ENCODE measurements at regions not wholly inside any gene's neighbourhood (a gene's known extent, or its start where the extent isn't known, plus 50 kb on each side); places are given as distances from the start of the nearest gene placed in this dataset.

DNA sequence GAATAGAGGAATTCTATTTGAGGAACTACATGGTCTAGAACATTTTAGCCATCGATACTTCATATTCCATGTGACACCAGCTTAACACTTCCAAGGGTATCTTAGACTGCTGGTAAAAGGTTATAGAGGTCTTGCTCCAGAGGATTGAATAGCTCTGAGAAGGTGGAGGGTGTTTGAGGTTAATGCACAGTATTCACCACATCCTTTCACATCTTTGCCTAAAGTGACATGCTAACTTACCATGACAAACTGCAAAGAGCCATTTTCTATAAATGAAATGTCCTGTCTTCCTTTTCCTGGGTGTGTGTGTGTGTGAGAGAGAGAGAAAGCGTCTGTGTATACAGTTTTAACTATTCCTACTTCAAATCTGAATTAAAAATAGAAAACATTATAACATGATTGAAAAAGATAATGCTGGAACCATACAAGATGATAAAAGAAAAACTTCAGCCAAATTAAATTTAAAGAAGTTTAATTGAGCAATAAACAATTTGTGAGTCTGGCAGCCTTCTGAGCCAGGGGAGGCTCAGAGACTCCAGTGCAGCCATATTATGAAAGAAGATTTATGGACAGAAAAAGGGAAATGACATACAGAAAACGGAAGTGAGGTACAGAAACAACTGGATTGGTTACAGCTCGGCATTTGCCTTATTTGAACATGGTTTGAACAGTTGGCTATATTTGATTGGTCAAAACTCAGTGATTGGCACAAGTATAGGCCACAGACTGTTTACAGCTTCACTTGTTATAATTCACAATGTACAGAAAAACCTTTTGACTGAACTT lies 320.9 kb upstream of the CCDC179 start:
- H3K27me3 ChIP-seq (ENCODE audit: control insufficient read depth, insufficient read depth, low read length), result no peaks in the 10 kb centered on the region
- no peak overlapping the region for H3K27ac ChIP-seq (ENCODE audit: insufficient read depth, low read length)
- no peaks in the 10 kb centered on the region for H3K36me3 ChIP-seq (ENCODE audit: control insufficient read depth, insufficient read depth, low read length)
- H3K4me2 ChIP-seq (ENCODE audit: extremely low read depth, insufficient read depth, low read length), result no peak overlapping the region
- H3K4me1 ChIP-seq (ENCODE audit: control insufficient read depth, extremely low read depth, insufficient read depth, low read length), result no peaks in the 10 kb centered on the region
- H3K9me3 ChIP-seq (ENCODE audit: control insufficient read depth, insufficient read depth, low read depth, low read length), result no peaks in the 10 kb centered on the region
- no peak overlapping the region for H3K9ac ChIP-seq (ENCODE audit: insufficient read depth, low read length)
- H3K79me2 ChIP-seq (ENCODE audit: control insufficient read depth, insufficient read depth, low read length), result no peaks in the 10 kb centered on the region
- no peak overlapping the region for H3K4me3 ChIP-seq (replicated peaks in 1 of 4; ENCODE audit: control extremely low read depth in 1 of 4, insufficient read depth in 1 of 4, low read depth in 3 of 4, low read length in 4 of 4)
- no peak overlapping the region for H2AFZ ChIP-seq (ENCODE audit: low read length)
- H4K20me1 ChIP-seq (ENCODE audit: control insufficient read depth, extremely low read depth, insufficient read depth, low read length), result no peaks in the 10 kb centered on the region
- TF ChIP-seq, protein P1, sequence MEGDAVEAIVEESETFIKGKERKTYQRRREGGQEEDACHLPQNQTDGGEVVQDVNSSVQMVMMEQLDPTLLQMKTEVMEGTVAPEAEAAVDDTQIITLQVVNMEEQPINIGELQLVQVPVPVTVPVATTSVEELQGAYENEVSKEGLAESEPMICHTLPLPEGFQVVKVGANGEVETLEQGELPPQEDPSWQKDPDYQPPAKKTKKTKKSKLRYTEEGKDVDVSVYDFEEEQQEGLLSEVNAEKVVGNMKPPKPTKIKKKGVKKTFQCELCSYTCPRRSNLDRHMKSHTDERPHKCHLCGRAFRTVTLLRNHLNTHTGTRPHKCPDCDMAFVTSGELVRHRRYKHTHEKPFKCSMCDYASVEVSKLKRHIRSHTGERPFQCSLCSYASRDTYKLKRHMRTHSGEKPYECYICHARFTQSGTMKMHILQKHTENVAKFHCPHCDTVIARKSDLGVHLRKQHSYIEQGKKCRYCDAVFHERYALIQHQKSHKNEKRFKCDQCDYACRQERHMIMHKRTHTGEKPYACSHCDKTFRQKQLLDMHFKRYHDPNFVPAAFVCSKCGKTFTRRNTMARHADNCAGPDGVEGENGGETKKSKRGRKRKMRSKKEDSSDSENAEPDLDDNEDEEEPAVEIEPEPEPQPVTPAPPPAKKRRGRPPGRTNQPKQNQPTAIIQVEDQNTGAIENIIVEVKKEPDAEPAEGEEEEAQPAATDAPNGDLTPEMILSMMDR (conservative IDR thresholded peaks at IDR 0.05 in 1 of 2, IDR thresholded peaks at IDR 0.05 in 1 of 2; ENCODE audit: low read depth in 1 of 2, low read length in 2 of 2), result no peak
- TF ChIP-seq EZH2 (IDR thresholded peaks at IDR 0.05; ENCODE audit: low read length, missing control alignments), result no peak
- no peak for DNase-seq (ENCODE audit: low read depth in 2 of 2)

DNA sequence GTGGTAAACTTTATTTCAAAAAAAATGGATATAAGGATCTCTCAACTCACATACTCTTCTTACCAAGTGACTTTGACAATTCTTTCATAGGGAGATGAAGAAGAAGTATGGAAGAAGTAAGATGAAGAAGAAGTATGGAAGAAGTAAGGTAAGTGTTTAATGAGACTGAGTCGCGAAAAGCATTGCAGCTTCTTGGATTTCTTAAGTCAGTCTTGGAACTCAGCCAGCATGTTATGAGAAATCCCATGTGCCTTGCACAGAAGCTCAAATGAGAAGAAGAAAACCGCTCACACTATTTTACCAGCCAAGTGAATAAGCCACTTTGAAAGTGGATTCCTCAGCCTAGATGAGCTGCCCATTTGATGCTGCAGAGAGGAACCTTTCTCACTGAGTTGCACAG lies 332.0 kb upstream of the CCDC179 start:
- TF ChIP-seq, protein P1 (conservative IDR thresholded peaks at IDR 0.05 in 1 of 2, IDR thresholded peaks at IDR 0.05 in 1 of 2; ENCODE audit: low read depth in 1 of 2, low read length in 2 of 2), result no peak
- TF ChIP-seq EZH2 (IDR thresholded peaks at IDR 0.05; ENCODE audit: low read length, missing control alignments), result no peak
- no peaks in the 10 kb centered on the region for H3K9me3 ChIP-seq (ENCODE audit: control insufficient read depth, insufficient read depth, low read depth, low read length)
- H3K9ac ChIP-seq (ENCODE audit: insufficient read depth, low read length), result no peak overlapping the region
- no peaks in the 10 kb centered on the region for H3K4me1 ChIP-seq (ENCODE audit: control insufficient read depth, extremely low read depth, insufficient read depth, low read length)
- H3K27ac ChIP-seq (ENCODE audit: insufficient read depth, low read length), result no peak overlapping the region
- H3K27me3 ChIP-seq (ENCODE audit: control insufficient read depth, insufficient read depth, low read length), result no peaks in the 10 kb centered on the region
- H3K4me3 ChIP-seq (replicated peaks in 1 of 4; ENCODE audit: control extremely low read depth in 1 of 4, insufficient read depth in 1 of 4, low read depth in 3 of 4, low read length in 4 of 4), result no peak overlapping the region
- no peaks in the 10 kb centered on the region for H4K20me1 ChIP-seq (ENCODE audit: control insufficient read depth, extremely low read depth, insufficient read depth, low read length)
- peak; percentile 11 to 76 for DNase-seq (ENCODE audit: low read depth in 2 of 2)
- H2AFZ ChIP-seq (ENCODE audit: low read length), result no peak overlapping the region
- no peaks in the 10 kb centered on the region for H3K36me3 ChIP-seq (ENCODE audit: control insufficient read depth, insufficient read depth, low read length)
- no peaks in the 10 kb centered on the region for H3K79me2 ChIP-seq (ENCODE audit: control insufficient read depth, insufficient read depth, low read length)
- H3K4me2 ChIP-seq (ENCODE audit: extremely low read depth, insufficient read depth, low read length), result no peak overlapping the region

DNA sequence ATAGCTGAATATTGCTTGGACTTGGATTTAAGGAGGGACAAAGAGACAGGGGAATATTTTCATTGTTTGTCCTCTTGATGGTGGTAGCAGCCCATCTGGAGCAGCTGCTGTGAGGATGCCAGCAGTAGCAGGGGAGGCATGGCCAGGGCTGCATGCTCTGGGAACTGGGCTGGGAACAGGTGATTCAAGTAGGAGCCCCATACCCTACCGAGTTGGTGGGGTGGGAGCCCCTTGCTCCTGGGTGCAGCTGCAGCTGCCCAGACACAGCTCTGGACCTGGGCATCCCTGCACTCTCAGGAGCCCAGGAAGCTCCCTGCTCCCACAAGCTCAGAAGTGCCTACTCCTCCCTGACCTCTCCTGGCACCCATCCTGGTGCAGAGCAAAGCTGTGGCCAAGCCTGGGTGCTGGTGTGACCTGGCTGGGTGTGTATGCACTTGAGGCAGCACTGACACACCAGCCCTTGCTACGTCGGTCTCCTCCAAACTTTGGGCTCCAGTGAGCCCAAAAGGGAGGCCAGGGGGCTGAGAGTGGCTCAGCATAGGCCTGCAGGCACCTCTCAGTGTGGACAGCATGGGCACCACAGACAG lies 341.8 kb upstream of the CCDC179 start:
- Histone ChIP-seq H3K9me3 (ENCODE audit: control insufficient read depth, insufficient read depth, low read depth, low read length) (no peaks in the 10 kb centered on the region), H3K4me3 (replicated peaks in 1 of 4; ENCODE audit: control extremely low read depth in 1 of 4, insufficient read depth in 1 of 4, low read depth in 3 of 4, low read length in 4 of 4) (no peak overlapping the region), H3K4me1 (ENCODE audit: control insufficient read depth, extremely low read depth, insufficient read depth, low read length) (peaks cover 2% of the 10 kb centered on the region), H3K9ac (ENCODE audit: insufficient read depth, low read length) (no peak overlapping the region), H4K20me1 (ENCODE audit: control insufficient read depth, extremely low read depth, insufficient read depth, low read length) (no peaks in the 10 kb centered on the region), H3K36me3 (ENCODE audit: control insufficient read depth, insufficient read depth, low read length) (no peaks in the 10 kb centered on the region), H3K27me3 (ENCODE audit: control insufficient read depth, insufficient read depth, low read length) (no peaks in the 10 kb centered on the region), H3K4me2 (ENCODE audit: extremely low read depth, insufficient read depth, low read length) (no peak overlapping the region), H2AFZ (ENCODE audit: low read length) (no peak overlapping the region), H3K79me2 (ENCODE audit: control insufficient read depth, insufficient read depth, low read length) (no peaks in the 10 kb centered on the region), H3K27ac (ENCODE audit: insufficient read depth, low read length) (no peak overlapping the region)
- TF ChIP-seq, protein P1 (conservative IDR thresholded peaks at IDR 0.05 in 1 of 2, IDR thresholded peaks at IDR 0.05 in 1 of 2; ENCODE audit: low read depth in 1 of 2, low read length in 2 of 2), result no peak
- TF ChIP-seq EZH2 (IDR thresholded peaks at IDR 0.05; ENCODE audit: low read length, missing control alignments), result no peak
- no peak for DNase-seq (ENCODE audit: low read depth in 2 of 2)
